ENCODE measurements at regions not wholly inside any gene's neighbourhood (a gene's known extent, or its start where the extent isn't known, plus 50 kb on each side); places are given as distances from the start of the nearest gene placed in this dataset.

- no peak for TF ChIP-seq CTCF (IDR thresholded peaks at IDR 0.05)
- no peak for TF ChIP-seq POLR2A (IDR thresholded peaks at IDR 0.05)
Measured at GRCh38 chr2:109727929-109728447, 66.1 kb upstream of the RGPD5 start.

Data from prostate gland (tissue), 2 donors.